ENCODE measurements at regions not wholly inside any gene's neighbourhood (a gene's known extent, or its start where the extent isn't known, plus 50 kb on each side); places are given as distances from the start of the nearest gene placed in this dataset.
"Not testable (repeated sequence)": the region's sequence is repeated elsewhere in the genome, so short reads cannot be mapped to it uniquely, and the experiment has no call there.

GRCh38 chrX:121298499-121298898 is 251.1 kb downstream of the GLUD2 start:
- DNase-seq (ENCODE audit: low read depth): no peak

- DNase-seq (ENCODE audit: low read depth): no peak
These were observed 253.9 kb downstream of the GLUD2 start for GRCh38 chrX:121301356-121301755.

DNA sequence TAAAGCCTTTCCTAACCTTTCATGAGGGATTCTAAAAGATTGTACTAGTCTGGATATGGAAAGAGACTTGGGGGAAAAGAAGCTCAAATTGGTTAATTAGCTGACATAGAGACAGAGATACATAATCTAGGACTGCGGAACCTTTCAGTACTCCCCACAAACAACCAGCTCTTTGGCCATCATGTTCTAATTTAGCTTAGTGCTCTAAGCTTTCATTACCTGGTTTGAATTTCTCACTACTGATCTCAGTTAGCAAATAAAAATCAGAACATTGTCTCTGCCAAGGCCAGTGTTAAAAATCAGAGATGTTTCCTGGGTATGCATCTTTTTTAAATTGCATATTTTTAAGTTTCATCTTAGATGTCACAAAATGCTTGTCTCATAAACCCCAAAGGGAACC is 254.4 kb downstream of the GLUD2 start:
- DNase-seq (ENCODE audit: low read depth): no peak

GRCh38 chrX:121307449-121307848 is 260.0 kb downstream of the GLUD2 start:
- no peak for DNase-seq (ENCODE audit: low read depth)

DNA sequence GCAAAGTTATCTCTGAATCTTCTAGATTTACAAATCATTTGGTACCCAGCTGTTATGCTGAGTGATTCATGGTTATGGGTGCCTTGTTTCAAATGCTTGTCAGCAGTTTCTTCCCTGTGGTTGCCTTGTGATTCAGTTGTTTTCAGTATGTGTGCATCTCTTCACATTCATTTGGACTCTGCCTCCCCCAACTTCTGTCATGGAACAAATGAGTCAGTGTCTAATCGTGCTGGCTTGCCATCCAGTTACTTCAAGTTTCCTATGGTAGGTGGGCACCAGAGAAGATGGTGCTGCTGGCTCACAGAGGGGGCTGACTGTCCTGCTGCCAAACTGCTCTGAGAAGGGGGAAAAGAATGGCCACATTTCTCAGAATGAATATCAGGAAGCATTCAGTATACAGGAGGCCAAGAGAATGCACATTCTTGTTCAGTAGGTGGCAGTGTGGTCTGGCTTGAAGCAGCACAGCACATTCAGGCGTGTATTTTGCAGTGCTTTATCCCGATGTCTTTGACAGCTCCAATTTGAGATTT is 260.9 kb downstream of the GLUD2 start:
- no peak for DNase-seq (ENCODE audit: low read depth)

DNA sequence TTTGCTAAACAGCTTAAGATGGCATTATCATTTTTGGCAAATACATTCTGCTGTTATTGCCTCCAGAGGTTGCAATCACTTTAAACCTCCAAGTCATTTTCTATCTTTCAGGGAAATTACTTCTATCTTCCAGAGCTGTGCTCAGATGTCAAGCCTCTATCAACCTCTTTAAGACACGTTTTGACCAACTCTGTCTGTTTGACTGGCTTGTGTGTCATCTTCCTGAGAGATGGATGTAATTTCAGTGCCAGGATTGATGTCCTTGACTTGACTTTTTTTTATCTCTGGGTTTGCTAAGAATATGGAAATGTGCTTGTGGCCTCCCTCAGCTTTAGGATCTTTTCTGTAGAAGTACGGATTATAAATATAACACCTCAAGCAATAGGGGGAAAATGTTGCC is 263.4 kb downstream of the GLUD2 start:
- no peak for DNase-seq (ENCODE audit: low read depth)

GRCh38 chrX:121320441-121320840 is 273.0 kb downstream of the GLUD2 start:
- no peak for DNase-seq (ENCODE audit: low read depth)

DNA sequence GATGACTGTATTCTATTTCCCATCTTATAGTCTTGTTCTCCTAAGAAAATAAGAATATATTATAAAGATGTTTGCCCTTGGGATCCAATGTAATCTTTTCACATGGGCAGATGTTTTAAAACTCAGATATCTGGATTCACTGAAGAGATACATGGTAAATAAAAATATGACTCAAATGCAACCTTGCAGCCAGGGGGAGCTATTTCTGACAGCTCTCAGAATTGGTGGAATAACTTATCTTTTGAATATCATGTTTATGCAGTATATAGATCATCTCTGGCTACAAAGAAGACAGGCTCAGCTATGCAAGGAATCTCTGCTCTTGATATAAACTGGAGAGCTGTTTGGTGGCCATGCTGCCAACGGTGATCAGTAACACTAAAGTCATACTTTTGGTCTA is 274.7 kb downstream of the GLUD2 start:
- DNase-seq (ENCODE audit: low read depth): no peak

DNA sequence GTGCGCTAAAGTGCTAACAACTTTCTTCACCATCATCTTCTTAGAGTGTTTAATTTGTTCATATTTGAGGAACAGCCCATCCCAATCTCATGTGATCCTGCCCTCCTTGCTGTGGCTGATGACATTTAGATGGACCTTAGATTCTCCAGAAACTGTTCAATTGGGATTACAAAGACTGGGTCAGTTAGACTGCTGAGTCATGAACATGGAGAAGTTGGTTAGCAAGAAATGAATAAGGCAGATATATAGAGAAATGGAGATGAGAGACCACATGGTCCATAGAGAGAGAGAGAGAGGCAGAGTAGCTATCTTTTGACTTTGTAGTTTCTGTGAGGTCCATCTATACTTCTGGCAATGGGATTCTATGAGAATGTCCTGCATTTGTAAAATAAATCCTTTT is 275.9 kb downstream of the GLUD2 start:
- DNase-seq (ENCODE audit: low read depth): no peak

GRCh38 chrX:121333942-121334341 is 286.5 kb downstream of the GLUD2 start:
- DNase-seq (ENCODE audit: low read depth): no peak

DNA sequence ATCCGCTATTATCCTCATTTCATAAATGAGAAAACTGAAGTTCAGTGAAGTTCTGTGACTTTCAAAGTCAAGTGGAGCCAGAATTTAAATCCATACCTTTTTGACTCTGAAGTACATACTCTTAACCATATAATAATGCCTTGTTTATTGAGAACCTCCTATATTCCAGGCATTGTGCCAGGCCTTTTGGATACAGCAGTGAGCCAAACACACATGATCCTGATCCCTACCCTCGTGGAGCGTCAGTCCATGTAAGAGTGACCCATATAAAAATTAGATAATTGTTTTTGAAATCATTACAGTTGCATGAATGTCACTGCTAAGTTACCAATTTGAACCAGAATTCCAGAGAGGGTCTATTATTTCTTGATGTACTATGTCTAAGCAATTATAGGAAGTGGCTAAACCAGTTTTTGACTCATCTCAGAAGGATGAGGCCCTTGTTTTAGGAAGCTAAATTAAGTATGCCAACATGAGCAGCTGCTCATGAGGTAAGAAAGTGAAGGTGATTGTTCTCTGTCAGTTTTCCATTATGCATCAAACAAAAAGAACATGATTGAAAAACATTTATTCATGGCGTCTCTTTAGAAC is 289.5 kb downstream of the GLUD2 start:
- DNase-seq (ENCODE audit: low read depth): no peak

DNA sequence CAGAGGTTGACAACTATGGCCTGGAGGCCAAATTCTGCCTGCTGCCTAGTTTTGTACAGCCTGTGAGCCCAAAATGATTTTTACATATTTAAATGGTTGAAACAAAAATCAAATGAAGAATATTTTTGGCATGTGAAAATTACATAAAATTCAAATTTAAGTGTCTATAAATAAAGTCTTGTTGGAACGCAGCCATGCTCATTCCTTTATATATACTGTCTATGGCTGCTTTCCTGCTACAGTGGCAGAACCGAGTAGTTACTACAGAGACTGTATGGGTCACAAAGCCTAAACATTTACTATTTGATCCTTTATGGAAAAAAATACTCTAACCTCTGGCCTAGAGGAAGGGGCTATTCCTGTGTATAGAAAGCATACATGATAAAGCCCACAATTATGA is 290.4 kb downstream of the GLUD2 start:
- DNase-seq (ENCODE audit: low read depth): no peak

GRCh38 chrX:121349263-121349662 is 301.9 kb downstream of the GLUD2 start:
- DNase-seq (ENCODE audit: low read depth): no peak

- no peak for DNase-seq (ENCODE audit: low read depth)
These were observed 308.9 kb downstream of the GLUD2 start for GRCh38 chrX:121356139-121356849.

DNA sequence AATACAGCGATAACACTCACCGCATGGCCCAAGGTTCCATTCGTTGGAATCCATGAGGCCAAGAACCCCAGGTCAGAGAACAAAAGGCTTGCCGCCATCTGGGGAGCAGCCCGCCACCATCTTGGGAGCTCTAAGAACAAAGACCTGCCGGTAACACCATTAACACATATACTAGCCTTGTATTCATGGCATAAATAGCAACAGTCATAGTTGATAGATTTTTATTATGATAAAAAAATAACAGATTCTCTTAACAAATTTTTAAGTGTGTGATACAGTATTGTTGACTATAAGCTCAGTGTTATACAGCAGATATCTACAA is 309.4 kb downstream of the GLUD2 start:
- DNase-seq (ENCODE audit: low read depth): no peak

- DNase-seq (ENCODE audit: low read depth): no peak
These were observed 312.9 kb downstream of the GLUD2 start for GRCh38 chrX:121360280-121360679.

DNA sequence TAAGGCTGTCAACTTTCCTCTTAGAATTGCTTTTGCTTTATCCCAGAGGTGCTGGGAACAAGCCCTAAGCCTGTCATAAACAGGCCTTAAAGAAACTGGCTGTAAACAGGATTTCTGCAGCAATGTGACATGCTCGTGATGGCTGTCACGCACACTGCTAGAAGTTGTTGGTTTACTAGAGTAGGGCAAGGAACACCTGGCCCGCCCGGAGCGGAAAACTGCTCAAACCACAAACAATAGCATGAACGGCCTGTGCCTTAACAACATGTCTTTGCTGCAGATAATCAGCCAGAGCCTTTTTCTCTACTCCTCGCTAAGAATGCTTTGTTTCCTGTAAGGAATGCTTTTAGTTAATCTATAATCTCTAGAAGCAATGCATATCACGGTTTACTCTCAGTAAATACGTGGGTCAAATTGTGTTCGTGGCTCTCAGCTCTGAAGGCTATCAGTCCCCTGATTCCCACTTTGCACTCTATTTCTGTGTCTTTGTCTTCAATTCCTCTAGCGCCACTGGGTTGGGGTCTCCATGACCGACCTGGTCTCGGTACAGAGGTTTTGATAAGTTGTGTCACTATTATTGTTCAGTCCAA is 318.3 kb downstream of the GLUD2 start:
- no peak for DNase-seq (ENCODE audit: low read depth)

DNA sequence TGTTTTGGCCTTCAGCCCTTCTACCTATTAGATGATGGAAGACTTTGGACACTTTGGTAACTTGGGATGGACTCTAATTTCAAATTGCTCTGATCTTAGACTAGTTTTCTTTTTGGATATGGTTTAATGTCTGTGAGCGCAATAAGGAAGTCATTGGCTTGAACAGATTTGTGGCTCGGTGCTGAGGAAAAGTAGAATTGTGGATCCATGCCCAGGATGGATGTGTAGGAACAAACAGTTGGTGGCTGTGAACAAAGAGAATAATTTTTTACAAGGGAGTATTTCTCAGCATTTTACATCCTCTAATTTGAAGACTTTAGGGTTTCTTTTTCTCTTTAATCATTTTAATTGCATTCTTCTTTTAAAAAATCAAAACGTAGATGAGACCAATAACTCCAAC is 327.1 kb downstream of the GLUD2 start:
- no peak for DNase-seq (ENCODE audit: low read depth)

DNA sequence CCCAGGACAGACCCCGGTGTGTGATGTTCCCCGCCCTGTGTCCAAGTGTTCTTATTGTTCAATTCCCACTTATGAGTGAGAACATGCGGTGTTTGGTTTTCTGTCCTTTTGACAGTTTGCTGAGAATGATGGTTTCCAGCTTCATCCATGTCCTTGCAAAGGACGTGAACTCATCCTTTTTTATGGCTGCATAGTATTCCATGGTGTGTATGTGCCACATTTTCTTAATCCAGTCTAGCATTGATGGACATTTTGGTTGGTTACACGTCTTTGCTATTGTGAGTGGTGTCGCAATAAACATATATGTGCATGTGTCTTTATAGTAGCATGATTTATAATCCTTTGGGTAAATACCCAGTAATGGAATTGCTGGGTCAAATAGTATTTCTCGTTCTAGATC is 334.5 kb downstream of the GLUD2 start:
- not testable (repeated sequence) for DNase-seq (ENCODE audit: low read depth)

DNA sequence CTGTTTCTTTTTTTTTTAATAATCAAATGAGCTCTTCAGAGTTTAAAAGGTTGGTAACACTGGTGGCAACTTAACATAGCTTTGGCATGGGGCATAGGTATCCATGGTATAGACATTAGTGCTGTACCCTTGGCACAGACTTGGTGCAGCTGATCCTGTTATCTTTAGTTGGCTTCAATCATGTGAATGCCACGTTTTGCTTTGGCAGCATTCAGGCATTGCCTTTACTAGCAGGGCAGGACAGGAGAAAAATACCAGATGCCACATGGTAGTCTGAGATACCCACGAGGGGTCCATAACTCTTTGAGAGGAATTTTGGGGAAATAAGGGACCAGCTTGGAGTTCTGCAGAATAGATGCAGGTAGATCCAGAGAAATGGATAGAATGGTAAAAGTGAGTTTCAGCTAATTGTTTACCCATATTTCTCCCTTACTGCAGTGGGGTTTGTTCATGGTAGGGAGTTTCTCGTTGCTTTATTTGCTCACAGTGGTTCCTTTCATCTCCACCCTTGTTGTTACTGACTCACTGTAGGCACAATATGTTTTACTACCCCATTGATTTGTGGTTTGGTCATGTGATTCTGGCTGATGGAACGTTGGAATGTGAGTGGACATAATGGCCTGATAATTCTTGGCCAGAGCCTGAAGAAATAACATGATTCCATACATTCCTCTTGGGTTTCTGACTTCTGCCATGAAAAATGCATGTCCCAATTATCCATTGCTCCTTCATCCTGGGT is 342.7 kb downstream of the GLUD2 start:
- DNase-seq (ENCODE audit: low read depth): no peak

GRCh38 chrX:121405826-121406225 is 358.4 kb downstream of the GLUD2 start:
- no peak for DNase-seq (ENCODE audit: low read depth)

DNA sequence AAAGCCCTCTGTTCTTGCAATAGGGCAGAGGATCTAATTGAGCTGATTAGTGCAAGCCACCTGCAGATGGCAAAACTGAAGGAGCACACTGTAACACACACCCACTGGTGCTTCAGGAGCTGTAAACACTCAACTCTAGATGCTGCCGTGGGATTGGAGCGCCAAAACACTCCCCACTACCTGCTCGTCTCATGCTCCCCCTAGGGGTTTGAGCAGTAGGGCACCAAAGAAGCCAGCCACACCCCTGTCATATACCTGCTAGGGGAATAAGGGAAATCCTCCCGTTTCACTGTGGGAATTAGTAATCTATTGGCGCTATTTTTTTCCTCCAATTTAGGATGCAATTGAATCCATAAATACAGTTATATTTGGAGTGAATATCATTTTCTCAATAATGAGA is 360.2 kb downstream of the GLUD2 start:
- no peak for DNase-seq (ENCODE audit: low read depth)

- not testable (repeated sequence) for DNase-seq (ENCODE audit: low read depth)
These were observed 384.1 kb downstream of the GLUD2 start for GRCh38 chrX:121431514-121431913.
